AG04450 (cell line): ENCODE measurements at regions not wholly inside any gene's neighbourhood (a gene's known extent, or its start where the extent isn't known, plus 50 kb on each side); places are given as distances from the start of the nearest gene placed in this dataset.

Experiments used
- CTCF ChIA-PET: fragments of 300-600, 350-600 bp; formaldehyde crosslinking; extraction: SDS; loops from one replicate; lab custom pipeline; 2022; ENCODE audit warnings: antibody characterized with exemption, inconsistent platforms; lab: Charles Lee
- POLR2A ChIA-PET: fragments of 350-600 bp; formaldehyde crosslinking; extraction: SDS; loops from one replicate; lab custom pipeline; 2021; ENCODE audit warnings: antibody characterized with exemption, inconsistent platforms; lab: Yijun Ruan, JAX
- DNase-seq: peaks from one replicate; pipeline ENCODE4 v3.0.0-alpha.2; 2011; ENCODE audit warnings: low read depth, low spot score
- H3K27ac ChIP-seq: one replicate; pipeline ENCODE4 v1.5.1; 2012; ENCODE audit warnings: low read depth, low read length, control low read depth
- H3K27me3 ChIP-seq: one replicate; pipeline ENCODE4 v1.6.0; 2012; ENCODE audit warnings: low read length; ENCODE audit not compliant: control insufficient read depth, insufficient read depth
- H3K4me3 ChIP-seq: 2 replicates; pipeline ENCODE4 v1.5.1; 2011; ENCODE audit warnings: mild to moderate bottlenecking, low read depth, low read length, control low read depth
- H3K9me3 ChIP-seq: 2 replicates; pipeline ENCODE4 v1.5.1; 2012; ENCODE audit warnings: low read length; ENCODE audit not compliant: control insufficient read depth, insufficient read depth
- CTCF ChIP-seq: IDR thresholded peaks from 2 replicates; pipeline ENCODE4 v1.5.1; 2011; ENCODE audit warnings: low read depth, low read length, control low read depth, inconsistent platforms

DNA sequence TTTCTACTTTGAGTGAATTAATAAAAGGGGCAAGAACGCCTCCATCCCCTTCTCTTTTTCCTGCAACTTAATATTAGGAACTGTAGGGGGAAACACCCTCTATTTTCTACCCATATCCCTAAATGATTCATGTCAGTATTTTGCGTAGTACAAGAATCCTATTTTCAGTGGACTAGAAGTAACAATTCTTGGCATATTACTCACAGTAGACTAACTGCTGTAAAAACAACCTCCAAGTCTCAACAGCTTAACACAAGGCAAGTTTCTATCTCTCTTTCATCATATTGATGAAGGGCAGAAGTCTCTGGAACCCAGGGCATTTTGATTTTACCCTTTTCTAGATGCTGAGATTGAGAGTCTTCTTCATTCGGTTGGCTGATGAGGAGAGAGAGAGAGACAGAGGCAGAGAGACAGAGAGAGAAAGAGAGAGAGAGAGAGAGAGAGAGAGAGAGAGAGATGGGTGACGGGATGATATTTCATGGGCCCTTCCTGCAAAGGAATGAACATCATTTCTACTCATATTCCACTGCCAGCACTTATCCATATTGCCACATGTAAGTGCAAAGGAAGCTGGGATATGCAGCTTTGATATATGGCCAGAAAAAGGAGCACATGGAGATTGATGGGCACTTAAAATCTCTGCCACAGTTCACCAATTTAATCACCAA is 481.6 kb downstream of the LPIN1 start:
- H3K9me3 ChIP-seq, result peaks cover 7% of the 10 kb centered on the region
- POLR2A ChIA-PET, result no interaction called here
- H3K27me3 ChIP-seq, result no peaks in the 10 kb centered on the region
- H3K27ac ChIP-seq, result no peak overlapping the region
- CTCF ChIA-PET, result interaction anchor here (0.6 to 1.6 kb wide), 4 partner anchors 8 to 364 kb away, joined by 4 to 10 read pairs (median 4); no protein-coding TSS in a partner anchor
- peak; percentile 15 for DNase-seq
- no peak for TF ChIP-seq CTCF
- no peak overlapping the region for H3K4me3 ChIP-seq

DNA sequence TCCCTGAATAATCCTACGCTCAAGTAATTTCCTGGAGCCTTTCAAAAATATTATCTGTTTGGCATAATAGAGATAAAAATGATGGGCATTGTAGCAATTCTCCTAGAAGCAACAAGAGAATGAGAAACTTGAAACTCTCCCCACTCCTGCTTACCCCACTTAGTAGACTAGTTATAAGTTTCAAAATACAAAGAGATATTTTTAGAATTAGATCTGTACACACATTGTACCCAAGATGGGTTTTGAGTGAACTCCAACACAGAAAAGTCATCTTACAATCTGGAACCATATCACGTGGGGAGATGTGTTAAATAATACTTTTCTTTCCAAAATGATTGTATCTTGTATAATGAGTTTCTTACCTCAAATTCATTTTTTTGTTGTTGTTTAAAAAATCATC is 484.9 kb downstream of the LPIN1 start:
- ChIA-PET CTCF (interaction anchor here (2.0 kb wide), 1 partner anchor 776 kb away, joined by 6 read pairs; no protein-coding TSS in a partner anchor), POLR2A (no interaction called here)
- no peaks in the 10 kb centered on the region for H3K27me3 ChIP-seq
- H3K27ac ChIP-seq, result no peak overlapping the region
- no peaks in the 10 kb centered on the region for H3K9me3 ChIP-seq
- DNase-seq, result no peak
- H3K4me3 ChIP-seq, result no peak overlapping the region
- no peak for TF ChIP-seq CTCF

GRCh38 chr2:12232876-12233275 is 483.9 kb upstream of the TRIB2 start:
- H3K9me3 ChIP-seq, result no peaks in the 10 kb centered on the region
- no peak overlapping the region for H3K27ac ChIP-seq
- DNase-seq, result no peak
- TF ChIP-seq CTCF, result no peak
- POLR2A ChIA-PET, result no interaction called here
- H3K4me3 ChIP-seq, result no peak overlapping the region
- no peaks in the 10 kb centered on the region for H3K27me3 ChIP-seq
- CTCF ChIA-PET, result no interaction called here

DNA sequence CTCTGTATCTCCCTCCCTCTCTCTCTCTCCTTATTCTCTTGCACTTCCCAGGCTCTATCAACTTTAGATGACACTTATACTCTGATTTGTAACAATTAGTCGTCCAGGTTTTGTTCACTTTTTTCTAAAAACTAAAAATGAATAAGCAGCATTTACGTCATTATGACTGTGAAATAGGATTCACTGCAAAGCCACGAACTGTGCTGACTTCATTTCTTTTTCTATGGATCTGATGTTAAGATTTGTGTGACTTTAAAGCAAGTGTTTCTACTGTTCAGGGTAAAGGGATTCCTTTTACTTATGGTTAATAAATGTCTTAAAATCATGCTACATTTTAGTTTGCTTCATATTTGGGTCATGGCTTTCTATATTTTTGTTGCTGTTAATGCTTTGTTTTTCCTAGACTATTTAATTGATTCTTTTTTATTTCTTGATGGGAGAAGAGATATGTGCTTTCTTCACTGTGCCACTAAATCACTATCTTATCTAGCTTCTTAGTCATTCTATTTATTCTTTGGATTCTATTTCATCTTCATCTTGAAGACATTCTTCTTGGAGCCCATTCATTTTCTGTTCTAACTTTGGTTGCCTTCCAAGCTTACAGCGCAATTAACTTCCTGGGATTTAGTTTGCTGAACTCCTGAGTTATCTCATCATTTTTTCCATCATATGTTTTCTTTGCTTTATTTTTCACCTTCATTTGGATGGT is 480.4 kb upstream of the TRIB2 start:
- DNase-seq, result no peak
- Histone ChIP-seq H3K9me3 (no peaks in the 10 kb centered on the region), H3K27me3 (no peaks in the 10 kb centered on the region), H3K27ac (no peak overlapping the region), H3K4me3 (no peak overlapping the region)
- TF ChIP-seq CTCF, result no peak
- ChIA-PET POLR2A (no interaction called here), CTCF (interaction anchor here (1.2 kb wide), 1 partner anchor 22 kb away, joined by 3 read pairs; no protein-coding TSS in a partner anchor)

DNA sequence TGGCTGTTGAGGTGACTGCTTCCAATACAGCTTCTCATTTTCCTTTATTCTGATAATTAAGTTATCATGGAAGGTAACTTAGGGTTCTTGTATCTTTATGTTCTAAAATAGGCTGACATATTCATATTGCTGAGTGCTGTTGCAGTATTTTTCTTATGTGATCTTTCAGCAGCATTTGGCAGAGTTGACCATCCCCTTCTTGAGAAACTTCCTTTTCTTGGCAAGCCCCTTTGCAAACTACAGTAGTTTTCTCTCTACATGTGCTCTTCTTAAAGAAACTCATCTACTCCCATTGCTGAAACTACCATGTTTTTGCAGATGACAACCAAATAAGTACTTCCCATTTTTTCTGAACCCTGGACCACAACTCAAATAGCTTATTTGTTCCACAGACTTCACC is 476.5 kb upstream of the TRIB2 start:
- no peak for DNase-seq

More for the DNA sequence above, 476.5 kb upstream of the TRIB2 start:
- Histone ChIP-seq H3K9me3 (no peaks in the 10 kb centered on the region), H3K27ac (no peak overlapping the region), H3K27me3 (no peaks in the 10 kb centered on the region), H3K4me3 (no peak overlapping the region)
- ChIA-PET CTCF (interaction anchor here (1.3 kb wide), 1 partner anchor 767 kb away, joined by 3 read pairs; no protein-coding TSS in a partner anchor), POLR2A (no interaction called here)
- TF ChIP-seq CTCF, result no peak
